NCI-H146 (cell line): ENCODE measurements at regions not wholly inside any gene's neighbourhood (a gene's known extent, or its start where the extent isn't known, plus 50 kb on each side); places are given as distances from the start of the nearest gene placed in this dataset.
"Not testable (repeated sequence)": the region's sequence is repeated elsewhere in the genome, so short reads cannot be mapped to it uniquely, and the experiment has no call there.

ENCODE experiments used
- DNase-seq: peaks from one replicate; lab custom pipeline; 2025; lab: John Stamatoyannopoulos, UW

DNA sequence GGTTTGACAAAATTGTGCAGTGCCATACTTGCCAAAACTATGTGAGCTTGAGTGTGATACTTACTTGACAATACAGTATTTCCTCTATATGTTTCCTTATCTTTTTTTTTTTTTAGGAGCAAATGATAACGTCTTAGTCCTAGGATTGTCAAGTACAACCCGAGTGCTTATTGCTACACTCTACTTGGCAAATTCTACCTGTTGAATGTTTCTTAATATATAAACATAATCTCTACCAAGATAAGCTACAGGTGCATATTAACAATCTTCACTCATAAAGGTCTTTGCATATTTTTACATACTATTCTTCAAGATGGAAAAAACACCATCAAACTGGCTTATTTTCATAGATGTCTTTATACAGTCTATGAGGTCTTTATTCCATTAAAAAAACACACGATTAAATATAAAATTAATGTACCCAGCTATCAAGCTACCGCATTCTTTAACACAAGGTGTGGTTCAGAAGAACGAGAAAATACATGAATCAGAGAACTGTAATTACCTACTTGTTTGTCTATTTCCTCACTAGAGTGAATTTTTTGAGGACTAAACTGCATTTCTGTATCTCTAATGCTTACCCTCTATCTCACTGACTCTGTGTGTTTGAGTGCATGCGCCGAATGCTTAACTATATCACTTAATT lies 76.1 kb upstream of the PDSS1 start:
- no peak for DNase-seq

DNA sequence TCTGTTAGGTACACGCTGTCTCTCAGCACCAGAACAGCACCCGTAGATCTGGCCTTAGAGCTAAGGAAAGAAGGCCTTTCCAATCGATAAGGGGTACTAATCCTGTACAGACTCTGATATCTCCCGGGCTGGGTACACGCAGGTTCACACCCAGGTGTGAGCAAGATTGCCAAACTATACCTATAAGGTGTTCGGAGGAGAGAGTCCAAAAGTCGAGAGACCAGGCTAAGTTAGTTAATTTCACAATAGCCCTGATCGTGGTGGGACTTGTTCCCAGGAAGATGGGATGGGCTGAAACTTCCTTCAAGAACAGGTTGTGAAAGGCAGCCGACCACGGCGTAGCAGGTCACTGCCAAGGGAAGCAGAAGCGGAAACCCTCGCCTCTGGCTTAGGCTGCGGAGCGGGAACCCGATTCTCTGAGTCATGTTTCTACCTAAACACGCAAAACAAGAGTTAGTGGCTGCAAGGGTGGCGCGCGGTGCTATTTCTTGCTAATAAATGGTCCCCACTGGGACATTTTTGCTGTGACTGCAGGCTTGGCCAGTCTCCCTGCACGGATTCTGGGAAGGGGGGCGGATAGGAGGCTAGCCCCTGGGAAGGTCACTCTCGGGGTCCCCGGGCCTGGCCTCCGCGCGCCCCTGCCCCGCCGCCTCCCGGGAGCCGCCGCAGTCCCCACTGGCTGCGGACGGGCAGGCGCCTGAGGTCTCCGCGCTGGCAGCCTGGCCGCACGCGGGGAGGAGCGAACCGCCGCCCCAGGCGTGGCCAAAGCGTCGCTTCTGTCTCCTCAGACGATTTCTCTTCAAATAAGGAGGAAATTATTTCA lies 75.4 kb upstream of the PDSS1 start:
- DNase-seq = peak; percentile 21

DNA sequence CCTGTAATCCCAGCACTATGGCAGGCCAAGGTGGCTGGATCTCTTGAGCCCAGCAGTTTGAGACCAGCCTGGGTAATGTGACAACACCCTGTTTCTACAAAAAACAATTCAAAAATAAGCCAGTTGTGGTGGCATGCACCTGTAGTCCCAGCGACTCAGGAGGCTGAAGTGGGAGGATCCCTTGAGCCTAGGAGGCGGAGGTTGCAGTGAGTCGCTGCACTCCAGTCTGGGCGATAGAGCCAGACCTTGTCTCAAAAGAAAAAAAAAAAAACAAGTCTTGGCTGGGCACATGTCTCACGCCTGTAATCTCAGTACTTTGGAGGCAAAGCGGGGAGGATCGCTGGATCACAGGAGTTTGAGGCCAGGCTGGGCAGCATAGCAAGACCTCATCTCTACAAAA lies 74.6 kb upstream of the PDSS1 start:
- DNase-seq = no peak

DNA sequence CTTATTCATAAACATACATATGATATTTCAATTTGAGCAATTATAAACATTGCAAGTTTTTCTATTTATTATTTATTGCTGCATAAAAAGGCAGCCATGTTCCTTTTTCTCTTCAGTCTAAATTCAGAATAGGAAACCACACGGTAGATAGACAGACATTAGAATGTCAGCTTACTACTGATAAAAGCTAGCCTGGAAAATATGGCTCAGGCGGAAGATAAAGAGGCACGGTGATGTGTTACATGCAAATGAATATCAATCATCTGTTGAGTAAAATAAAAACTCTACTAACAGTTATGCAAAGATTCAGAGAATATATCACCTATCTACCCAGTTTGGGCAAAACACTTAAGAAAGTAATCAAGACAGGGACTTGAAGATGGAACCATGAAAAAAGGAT lies 73.5 kb upstream of the PDSS1 start:
- DNase-seq = no peak

DNA sequence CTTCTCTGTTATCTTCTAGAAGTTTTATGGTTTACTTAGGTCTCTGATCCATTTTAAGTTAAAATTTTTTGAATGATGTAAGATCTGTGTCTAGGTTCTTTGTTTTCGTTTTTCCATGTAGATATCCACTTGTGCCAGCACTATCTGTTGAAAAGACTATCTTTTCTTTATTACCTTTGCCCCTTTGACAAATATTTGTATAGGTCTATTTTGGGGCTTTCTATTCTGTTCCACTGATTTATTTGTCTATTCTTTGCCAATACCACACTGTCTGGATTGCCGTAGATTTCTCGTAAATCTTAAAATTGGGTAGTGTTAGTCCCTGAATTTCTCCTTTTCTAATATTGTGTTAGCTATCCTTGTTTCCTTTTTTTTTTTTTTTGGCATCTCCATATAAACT lies 71.4 kb upstream of the PDSS1 start:
- no peak for DNase-seq

DNA sequence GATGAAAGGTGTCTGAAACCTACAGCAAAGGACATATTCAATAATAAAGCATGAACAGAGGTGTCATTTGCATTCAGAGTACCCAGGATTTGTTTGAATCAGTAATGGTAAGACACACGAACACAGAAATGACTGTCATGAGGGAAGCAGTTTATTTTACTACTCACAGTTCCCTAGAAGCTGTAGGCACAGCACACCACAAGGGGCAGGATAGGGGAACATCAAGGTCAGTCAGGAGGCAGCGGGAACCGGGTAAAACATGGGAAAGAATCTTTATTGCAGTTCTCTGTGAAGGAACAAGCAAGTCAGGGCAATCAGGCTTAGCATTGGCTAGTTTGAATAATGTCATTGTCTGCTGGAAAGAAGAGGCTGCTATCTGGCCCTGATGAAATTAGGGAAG lies 70.2 kb upstream of the PDSS1 start:
- no peak for DNase-seq

DNA sequence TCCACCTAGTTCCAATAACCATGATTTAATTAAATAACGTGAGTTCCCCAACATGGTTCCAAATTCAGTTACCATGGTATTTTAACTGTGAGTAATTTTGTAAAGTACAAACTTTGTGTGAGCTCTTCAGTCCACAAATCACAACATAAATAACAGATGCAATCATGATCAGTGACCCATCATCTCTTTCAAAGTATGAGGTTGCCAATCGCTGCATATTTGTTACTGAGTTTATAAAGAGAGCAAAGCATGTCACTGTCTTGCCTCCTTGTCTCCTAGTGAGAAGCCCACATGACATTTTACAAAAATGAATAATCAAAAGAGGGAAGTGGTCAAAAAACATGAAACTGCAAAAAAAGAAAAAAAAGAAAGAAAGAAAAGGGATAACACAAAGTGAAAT lies 69.1 kb upstream of the PDSS1 start:
- no peak for DNase-seq

DNA sequence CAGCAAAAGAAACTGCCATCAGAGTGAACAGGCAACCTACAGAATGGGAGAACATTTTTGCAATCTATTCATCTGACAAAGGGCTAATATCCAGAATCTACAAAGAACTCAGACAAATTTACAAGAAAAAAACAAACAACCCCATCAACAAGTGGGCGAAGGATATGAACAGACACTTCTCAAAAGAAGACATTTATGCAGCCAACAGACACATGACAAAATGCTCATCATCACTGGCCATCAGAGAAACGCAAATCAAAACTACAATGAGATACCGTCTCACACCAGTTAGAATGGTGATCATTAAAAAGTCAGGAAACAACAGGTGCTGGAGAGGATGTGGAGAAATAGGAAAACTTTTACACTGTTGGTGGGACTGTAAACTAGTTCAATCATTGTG lies 65.3 kb upstream of the PDSS1 start:
- DNase-seq = not testable (repeated sequence)

DNA sequence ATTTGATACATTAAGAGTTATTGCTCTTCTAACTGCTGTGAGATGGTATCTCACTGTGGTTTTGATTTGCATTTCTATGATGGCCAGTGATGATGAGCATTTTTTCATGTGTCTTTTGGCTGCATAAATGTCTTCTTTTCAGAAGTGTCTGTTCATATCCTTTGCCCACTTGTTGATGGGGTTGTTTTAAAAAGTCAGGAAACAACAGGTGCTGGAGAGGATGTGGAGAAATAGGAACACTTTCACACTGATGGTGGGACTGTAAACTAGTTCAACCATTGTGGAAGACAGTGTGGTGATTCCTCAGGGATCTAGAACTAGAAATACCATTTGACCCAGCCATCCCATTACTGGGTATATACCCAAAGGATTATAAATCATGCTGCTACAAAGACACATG lies 63.4 kb upstream of the PDSS1 start:
- DNase-seq = not testable (repeated sequence)

DNA sequence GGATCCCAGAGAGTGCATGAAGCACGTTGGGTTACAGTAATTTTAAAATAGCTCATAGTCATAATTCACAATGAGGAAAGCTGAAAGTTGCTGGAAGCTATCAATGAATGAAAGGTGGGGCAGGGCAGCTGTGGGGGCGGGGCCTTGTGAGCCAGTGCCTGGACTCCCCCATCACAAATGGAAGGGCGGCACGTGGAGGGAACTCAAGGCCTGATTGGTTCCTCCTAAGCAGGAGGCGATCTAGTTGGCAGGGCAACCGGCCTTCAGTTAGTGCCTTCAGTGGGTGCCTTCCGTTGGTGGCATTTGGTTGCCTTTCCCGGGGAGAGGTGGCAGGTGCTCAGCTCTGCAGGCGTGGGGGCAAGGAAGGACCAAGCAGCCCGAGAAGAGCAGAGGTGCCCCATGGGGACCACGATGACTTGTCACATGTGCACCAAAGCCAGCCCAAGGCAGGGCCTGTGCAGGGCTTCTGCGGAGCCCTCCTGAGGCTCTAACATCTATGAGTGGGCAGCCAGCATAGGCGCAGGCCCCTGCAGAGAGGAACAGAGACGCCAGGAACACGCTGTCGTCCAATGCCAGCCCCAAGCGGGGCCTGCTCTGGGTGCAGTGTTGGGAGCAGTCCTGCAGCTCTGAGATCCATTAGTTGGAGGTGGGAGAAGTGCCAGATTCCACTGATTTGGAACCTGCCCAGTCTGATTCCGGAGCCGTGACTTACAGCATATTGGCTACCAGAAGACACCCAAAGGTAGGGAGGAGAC lies 59.8 kb upstream of the PDSS1 start:
- DNase-seq = peak; percentile 62

DNA sequence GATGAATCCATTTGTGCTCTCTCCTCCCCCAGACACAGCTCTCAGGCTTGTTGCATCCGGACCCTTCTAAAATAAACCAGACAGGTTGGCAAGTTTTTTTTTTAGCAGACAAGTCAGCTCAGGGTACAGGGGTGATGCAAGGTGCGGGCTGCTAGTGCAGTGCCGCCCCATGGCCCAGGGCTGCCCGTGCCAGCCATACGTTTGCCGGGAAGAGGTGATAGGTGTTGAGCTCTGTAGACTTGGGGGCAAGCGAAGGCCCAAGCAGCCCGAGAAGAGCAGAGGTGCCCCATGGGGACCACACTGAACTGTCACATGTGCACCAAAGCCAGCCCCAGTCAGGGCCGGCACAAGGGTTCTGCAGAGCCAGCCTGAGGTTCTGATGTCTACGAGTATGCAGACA lies 57.1 kb upstream of the PDSS1 start:
- DNase-seq = no peak

DNA sequence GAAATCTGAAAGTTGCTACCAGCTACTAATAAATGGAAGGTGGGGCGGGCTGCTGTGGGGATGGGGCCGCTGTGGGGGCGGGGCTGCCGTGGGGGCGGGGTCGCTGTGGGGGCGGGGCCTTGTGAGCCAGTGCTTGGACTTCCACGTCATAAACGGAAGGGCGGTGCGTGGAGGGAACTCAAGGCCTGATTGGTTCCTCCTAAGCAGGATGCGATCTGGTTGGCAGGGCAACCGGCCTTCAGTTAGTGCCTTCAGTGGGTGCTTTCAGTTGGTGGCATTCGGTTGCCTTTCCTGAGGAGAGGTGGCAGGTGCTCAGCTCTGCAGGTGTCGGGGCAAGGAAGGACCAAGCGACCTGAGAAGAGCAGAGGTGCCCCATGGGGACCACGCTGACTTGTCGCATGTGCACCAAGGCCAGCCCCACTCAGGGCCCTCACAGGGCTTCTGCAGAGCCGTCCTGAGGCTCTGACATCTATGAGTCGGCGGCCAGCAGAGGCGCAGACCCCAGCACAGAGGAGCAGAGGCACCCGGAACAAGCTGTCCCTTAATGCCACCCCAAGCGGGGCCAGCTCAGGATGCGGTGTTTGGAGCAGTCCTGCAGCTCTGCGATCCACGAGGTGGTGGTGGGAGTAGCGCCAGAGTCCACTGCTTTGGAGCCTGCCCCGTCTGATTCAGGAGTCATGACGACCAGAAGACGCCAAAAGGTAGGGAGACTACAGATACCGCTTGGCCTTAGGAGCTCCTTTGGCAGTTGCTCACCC lies 54.4 kb upstream of the PDSS1 start:
- DNase-seq = peak; percentile 85

DNA sequence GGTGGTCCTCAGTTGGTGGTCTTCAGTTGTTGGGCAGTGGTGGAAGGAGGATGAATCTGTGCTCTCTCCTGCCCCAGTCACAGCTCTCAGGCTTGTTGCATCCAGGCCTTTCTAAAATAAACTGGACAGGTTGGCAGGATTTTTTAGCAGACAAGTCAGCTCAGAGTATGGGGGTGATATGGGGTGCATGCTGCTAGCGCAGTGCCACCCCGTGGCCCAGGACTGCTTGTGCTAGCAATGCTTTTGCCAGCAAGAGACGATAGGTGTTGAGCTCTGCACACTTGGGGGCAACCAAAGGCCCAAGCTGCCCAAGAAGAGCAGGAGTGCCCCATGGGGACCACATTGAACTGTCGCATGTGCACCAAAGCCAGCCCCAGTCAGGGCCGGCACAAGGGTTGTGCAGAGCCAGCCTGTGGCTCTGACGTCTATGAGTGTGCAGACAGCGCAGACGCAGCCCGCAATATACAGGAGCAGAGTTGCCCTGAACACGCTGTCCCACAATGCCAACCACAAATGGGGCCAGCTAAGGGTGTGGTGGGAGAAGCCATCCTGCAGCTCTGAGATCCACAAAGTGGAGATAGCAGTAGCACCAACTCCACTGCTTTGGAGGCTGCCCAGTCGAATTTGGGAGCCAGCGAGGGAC lies 49.8 kb upstream of the PDSS1 start:
- DNase-seq = no peak
